SK-N-SH treated with all-trans-retinoic acid at 6 μM for 48 hours (cell line): ENCODE measurements at regions not wholly inside any gene's neighbourhood (a gene's known extent, or its start where the extent isn't known, plus 50 kb on each side); places are given as distances from the start of the nearest gene placed in this dataset.

Experiments used
- CREB5 ChIP-seq: fragments of 250-450 bp; sonication (Bioruptor Pico); IDR thresholded peaks from 2 replicates; pipeline ENCODE4 v1.5.1; 2020; ENCODE audit warnings: low read depth, mild to moderate bottlenecking, moderate library complexity
- ZFP3 ChIP-seq: fragments of 250-450 bp; sonication (Bioruptor Pico); IDR thresholded peaks from 2 replicates; pipeline ENCODE4 v1.5.0; 2020; ENCODE audit warnings: mild to moderate bottlenecking, moderate library complexity

GRCh38 chr2:180924063-180924462 lies 56.3 kb upstream of the UBE2E3 start:
- TF ChIP-seq ZFP3 (CRISPR knock-in tag) (no peak), CREB5 (no peak)
